ENCODE measurements at regions not wholly inside any gene's neighbourhood (a gene's known extent, or its start where the extent isn't known, plus 50 kb on each side); places are given as distances from the start of the nearest gene placed in this dataset.
A peak's percentile ranks its signal among the peaks of the same experiment; 100 is the strongest.

GRCh38 chr3:118809696-118810498 is 224.7 kb downstream of the IGSF11 start:
- DNase-seq = no peak
- WGBS, 2 experiments (ENCODE audit: insufficient coverage in 1 of 2, insufficient read length in 1 of 2) = 74 to 94% methylated on average over 3 to 9 of the region's 9 CpGs
- Histone ChIP-seq H3K9ac (ENCODE audit: extremely low read depth, low read length, poor library complexity, severe bottlenecking) (peak overlapping the region; percentile 50), H3K4me1 (ENCODE audit: control insufficient read depth, insufficient read depth, low read length) (peaks cover 17% of the 10 kb centered on the region), H3K36me3 (ENCODE audit: control insufficient read depth, insufficient read depth, low read length) (peaks cover 11% of the 10 kb centered on the region), H3K4me3 (ENCODE audit: low read length) (peak overlapping the region; percentile 85), H3K9me3 (ENCODE audit: control insufficient read depth, low read length) (peaks cover 6% of the 10 kb centered on the region), H3K27ac (ENCODE audit: low read depth, low read length) (no peak overlapping the region), H3K27me3 (ENCODE audit: control insufficient read depth, insufficient read depth, low read length, poor library complexity, severe bottlenecking) (no peaks in the 10 kb centered on the region)
- H3K4me1 Mint-ChIP-seq = peaks cover 15% of the 10 kb centered on the region
- no peak for TF ChIP-seq CTCF (conservative IDR thresholded peaks at IDR 0.05)
- H3K4me3 Mint-ChIP-seq = peak overlapping the region; percentile 39
- H3K36me3 Mint-ChIP-seq (ENCODE audit: low read depth) = peaks cover 2% of the 10 kb centered on the region
- H3K9me3 Mint-ChIP-seq = peaks cover 16% of the 10 kb centered on the region
- peak overlapping the region; percentile 14 for H3K27ac Mint-ChIP-seq
- no peaks in the 10 kb centered on the region for H3K27me3 Mint-ChIP-seq (ENCODE audit: insufficient read depth)

- peak overlapping the region; percentile 85 for H3K4me3 ChIP-seq (ENCODE audit: low read length)
- H3K27ac Mint-ChIP-seq = no peak overlapping the region
- H3K4me3 Mint-ChIP-seq = peak overlapping the region; percentile 38
- TF ChIP-seq CTCF (conservative IDR thresholded peaks at IDR 0.05) = no peak
- no peaks in the 10 kb centered on the region for H3K27me3 Mint-ChIP-seq (ENCODE audit: insufficient read depth)
- peaks cover 6% of the 10 kb centered on the region for H3K9me3 ChIP-seq (ENCODE audit: control insufficient read depth, low read length)
- peaks cover 15% of the 10 kb centered on the region for H3K4me1 Mint-ChIP-seq
- H3K27ac ChIP-seq (ENCODE audit: low read depth, low read length) = no peak overlapping the region
- WGBS, 2 experiments (ENCODE audit: insufficient coverage in 1 of 2, insufficient read length in 1 of 2) = 57 to 80% methylated on average over 7 to 10 of the region's 10 CpGs
- no peaks in the 10 kb centered on the region for H3K27me3 ChIP-seq (ENCODE audit: control insufficient read depth, insufficient read depth, low read length, poor library complexity, severe bottlenecking)
- H3K36me3 ChIP-seq (ENCODE audit: control insufficient read depth, insufficient read depth, low read length) = peaks cover 11% of the 10 kb centered on the region
- H3K9me3 Mint-ChIP-seq = peaks cover 16% of the 10 kb centered on the region
- peak overlapping the region; percentile 50 for H3K9ac ChIP-seq (ENCODE audit: extremely low read depth, low read length, poor library complexity, severe bottlenecking)
- H3K4me1 ChIP-seq (ENCODE audit: control insufficient read depth, insufficient read depth, low read length) = peaks cover 13% of the 10 kb centered on the region
- H3K36me3 Mint-ChIP-seq (ENCODE audit: low read depth) = peaks cover 2% of the 10 kb centered on the region
- peak; percentile 59 for DNase-seq
Measured at GRCh38 chr3:118810499-118811035, 224.1 kb downstream of the IGSF11 start.

DNA sequence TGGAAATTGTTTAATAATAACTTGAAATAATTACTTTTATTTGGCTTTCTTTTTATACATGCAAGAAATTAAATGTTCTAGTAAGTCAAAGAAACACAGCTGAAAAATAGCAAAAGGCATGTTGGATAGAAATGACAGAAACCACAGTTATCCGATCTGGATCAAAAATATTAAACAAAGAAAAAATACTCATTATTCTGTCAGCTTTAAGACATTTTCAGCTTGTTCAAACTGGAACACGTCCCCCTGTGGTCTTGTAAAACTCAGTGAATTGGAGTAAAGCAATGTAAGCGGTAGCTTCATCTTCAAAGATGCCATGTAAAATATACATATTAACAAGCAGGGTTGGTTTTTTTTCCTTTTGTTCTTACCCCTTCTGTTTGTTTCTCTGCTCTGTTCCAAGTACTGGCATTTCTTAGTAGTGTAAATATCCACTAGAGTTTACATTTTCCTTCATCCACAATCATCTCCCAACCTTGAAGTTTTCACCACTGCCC is 223.4 kb downstream of the IGSF11 start:
- DNase-seq = no peak
- H3K27me3 Mint-ChIP-seq (ENCODE audit: insufficient read depth) = no peaks in the 10 kb centered on the region
- peaks cover 6% of the 10 kb centered on the region for H3K9me3 ChIP-seq (ENCODE audit: control insufficient read depth, low read length)

More for the DNA sequence above, 223.4 kb downstream of the IGSF11 start:
- H3K4me1 Mint-ChIP-seq = peaks cover 15% of the 10 kb centered on the region
- no peak overlapping the region for H3K9ac ChIP-seq (ENCODE audit: extremely low read depth, low read length, poor library complexity, severe bottlenecking)
- no peak overlapping the region for H3K4me3 Mint-ChIP-seq
- 76% methylated on average over 3 of the region's 3 CpGs; no CpG with 5 or more reads in 1 of the 2 experiments for WGBS, 2 experiments (ENCODE audit: insufficient coverage in 1 of 2, insufficient read length in 1 of 2)
- H3K27me3 ChIP-seq (ENCODE audit: control insufficient read depth, insufficient read depth, low read length, poor library complexity, severe bottlenecking) = no peaks in the 10 kb centered on the region
- no peak overlapping the region for H3K27ac ChIP-seq (ENCODE audit: low read depth, low read length)
- H3K36me3 ChIP-seq (ENCODE audit: control insufficient read depth, insufficient read depth, low read length) = peaks cover 11% of the 10 kb centered on the region
- H3K4me3 ChIP-seq (ENCODE audit: low read length) = peak overlapping the region; percentile 85
- TF ChIP-seq CTCF (conservative IDR thresholded peaks at IDR 0.05) = no peak
- H3K36me3 Mint-ChIP-seq (ENCODE audit: low read depth) = peaks cover 2% of the 10 kb centered on the region
- H3K27ac Mint-ChIP-seq = no peak overlapping the region
- H3K9me3 Mint-ChIP-seq = peaks cover 16% of the 10 kb centered on the region
- peaks cover 13% of the 10 kb centered on the region for H3K4me1 ChIP-seq (ENCODE audit: control insufficient read depth, insufficient read depth, low read length)

Data from endodermal cell (in vitro differentiated cells).